HepG2 (cell line): ENCODE measurements at regions not wholly inside any gene's neighbourhood (a gene's known extent, or its start where the extent isn't known, plus 50 kb on each side); places are given as distances from the start of the nearest gene placed in this dataset.

Experiments used
- ATAC-seq: fragments of 200-7000 bp; cut with Tn5 transposase; 3 replicates; pipeline ENCODE4 v1.9.1; 2020; ENCODE audit warnings: mild to moderate bottlenecking, moderate library complexity
- BruUV-seq: library from RNA; stranded (reverse); fragments of 400-500 nt; replicated peaks from 2 replicates; lab custom pipeline; 2021; lab: Mats Ljungman, UMichigan
- CTCF ChIA-PET: fragments of 300-600 bp; formaldehyde crosslinking; extraction: SDS; loops from one replicate; lab custom pipeline; 2021; ENCODE audit warnings: low total read pairs, inconsistent platforms, low intra/inter-chr PET ratio; lab: Yijun Ruan, JAX
- POLR2A ChIA-PET: fragments of 350-600 bp; sonication (Branson Sonifier 250); formaldehyde crosslinking; loops from one replicate; lab custom pipeline; 2020; ENCODE audit warnings: antibody characterized with exemption, inconsistent platforms; lab: Yijun Ruan, JAX
- DNase-seq: peaks from one replicate; pipeline ENCODE4 v3.0.0-alpha.2; 2015; ENCODE audit warnings: low spot score
- FAIRE-seq: peaks from 3 replicates; lab custom pipeline; 2011; peaks lifted over from hg19 to GRCh38; lab: Jason Lieb, UNC
- H2AFZ ChIP-seq: one replicate; pipeline ENCODE4 v1.6.1; 2011; ENCODE audit warnings: low read length, inconsistent platforms
- H3K27ac ChIP-seq: fragments of 300-600 bp; 3 replicates; pipeline ENCODE4 v1.8.0; 2011; ENCODE audit warnings: mixed run types, mild to moderate bottlenecking, mixed read lengths, low read length, inconsistent platforms; ENCODE audit not compliant: insufficient read depth; ENCODE audit errors: extremely low read length
- H3K27me3 ChIP-seq, 2 experiments: fragments of 200-600 bp in 1 of 2; 2 replicates in 1 of 2; 3 replicates in 1 of 2; pipeline versions ENCODE4 v1.6.0 to v1.8.0; 2011; ENCODE audit warnings: low read length in 2 of 2, mild to moderate bottlenecking in 2 of 2, moderate library complexity in 2 of 2, inconsistent platforms in 1 of 2; ENCODE audit not compliant: insufficient read depth in 2 of 2, control insufficient read depth in 1 of 2
- H3K36me3 ChIP-seq, 2 experiments: fragments of 200-600 bp in 1 of 2; replicated peaks in 1 of 2; 2 replicates in 1 of 2; 3 replicates in 1 of 2; pipeline versions ENCODE4 v1.5.1 to v1.8.0; 2011; ENCODE audit warnings: low read length in 2 of 2, inconsistent platforms in 1 of 2; ENCODE audit not compliant: insufficient read depth in 2 of 2, control insufficient read depth in 1 of 2
- H3K4me1 ChIP-seq: 2 replicates; pipeline ENCODE4 v1.5.1; 2012; ENCODE audit warnings: low read length, inconsistent platforms; ENCODE audit not compliant: insufficient read depth
- H3K4me2 ChIP-seq: 2 replicates; pipeline ENCODE4 v1.6.0; 2011; ENCODE audit warnings: low read depth, low read length, inconsistent platforms
- H3K4me3 ChIP-seq, 3 experiments: fragments of 200-600 bp in 1 of 3; sonication (generic), shearing (Covaris generic) in 1 of 3; replicated peaks in 1 of 3; 2 replicates each; pipeline ENCODE4 v1.5.1; 2011 to 2016; ENCODE audit warnings: low read length in 3 of 3, inconsistent platforms in 2 of 3, low read depth in 2 of 3, mild to moderate bottlenecking in 2 of 3, control low read depth in 1 of 3, mixed read lengths in 1 of 3; ENCODE audit not compliant: insufficient read depth in 1 of 3
- H3K79me2 ChIP-seq: one replicate; pipeline ENCODE4 v1.6.1; 2011; ENCODE audit warnings: low read length, inconsistent platforms; ENCODE audit not compliant: insufficient read depth
- H3K9ac ChIP-seq: 2 replicates; pipeline ENCODE4 v1.6.0; 2011; ENCODE audit warnings: mild to moderate bottlenecking, low read depth, low read length, inconsistent platforms; ENCODE audit not compliant: insufficient read depth
- H3K9me3 ChIP-seq: 2 replicates; pipeline ENCODE4 v1.5.1; 2012; ENCODE audit warnings: mild to moderate bottlenecking, low read length
- H4K20me1 ChIP-seq: 2 replicates; pipeline ENCODE4 v1.6.0; 2011; ENCODE audit warnings: inconsistent platforms, mild to moderate bottlenecking, low read length, moderate library complexity; ENCODE audit not compliant: insufficient read depth
- ATF3 ChIP-seq: sonication (generic); formaldehyde crosslinking; IDR thresholded peaks from 2 replicates; pipeline ENCODE4 v1.4.0; 2020; ENCODE audit warnings: missing genetic modification reagents
- ELF3 ChIP-seq: IDR thresholded peaks from 2 replicates; pipeline ENCODE4 v1.6.1; 2016; ENCODE audit warnings: missing genetic modification reagents, missing compliant biosample characterization
- HDAC6 ChIP-seq: fragments of 200-600 bp; sonication (generic); IDR thresholded peaks from 2 replicates; pipeline ENCODE4 v1.7.0; 2017; ENCODE audit warnings: mild to moderate bottlenecking, antibody characterized with exemption, low read length, low read depth
- PITX1 ChIP-seq: sonication (generic); formaldehyde crosslinking; IDR thresholded peaks from 2 replicates; pipeline ENCODE4 v1.5.1; 2020; ENCODE audit warnings: mild to moderate bottlenecking, missing genetic modification reagents
- RNF2 ChIP-seq: fragments of 450-650 bp; conservative IDR thresholded peaks from 2 replicates; pipeline ENCODE4 v1.6.1; 2016; ENCODE audit warnings: low read depth
- RNF219 ChIP-seq: sonication (generic); formaldehyde crosslinking; IDR thresholded peaks from 2 replicates; pipeline ENCODE4 v1.5.0; 2020; ENCODE audit warnings: mild to moderate bottlenecking, missing genetic modification reagents
- TBP ChIP-seq: sonication (generic); formaldehyde crosslinking; IDR thresholded peaks from 2 replicates; pipeline ENCODE4 v1.5.0; 2020; ENCODE audit warnings: missing genetic modification reagents
- ZBTB26 ChIP-seq: IDR thresholded peaks from 2 replicates; pipeline ENCODE4 v1.6.1; 2016; ENCODE audit warnings: missing compliant biosample characterization, missing genetic modification reagents, borderline replicate concordance
- ZNF574 ChIP-seq: sonication (generic); formaldehyde crosslinking; IDR thresholded peaks from 2 replicates; pipeline ENCODE4 v1.4.0; 2020; ENCODE audit warnings: missing genetic modification reagents
- ZNF687 ChIP-seq: sonication (generic); formaldehyde crosslinking; IDR thresholded peaks from 2 replicates; pipeline ENCODE4 v1.5.1; 2020; ENCODE audit warnings: mild to moderate bottlenecking, missing genetic modification reagents, moderate library complexity
- ZNF850 ChIP-seq: sonication (generic); formaldehyde crosslinking; conservative IDR thresholded peaks from 2 replicates; pipeline ENCODE4 v1.9.0; 2021; ENCODE audit warnings: mild to moderate bottlenecking, missing genetic modification reagents
- WGBS: methylation state at CpG from one replicate; pipeline ENCODE4 v1.1.6; 2017; ENCODE audit warnings: low lambda C conversion rate; 5-methylcytosine and 5-hydroxymethylcytosine counted together
- in situ Hi-C: cut with HindIII; loops from 2 replicates; pipeline ENCODE4 v1.10.0; 2017; ENCODE audit warnings: low pct_unique_long_range_greater_than_20kb; ENCODE audit not compliant: extremely low pct_ligation_motif_present
- intact Hi-C: fragments of 100-400 bp; cut with micrococcal nuclease; formaldehyde crosslinking; loops from one replicate; pipeline ENCODE4 v1.10.0; 2022; ENCODE audit not compliant: unreplicated experiment

GRCh38 chr11:126133901-126134300, 71.2 kb upstream of the CDON start:
- no peak overlapping the region for H3K27ac ChIP-seq
- H3K4me2 ChIP-seq, result peak overlapping the region; percentile 58
- no peaks in the 10 kb centered on the region for H3K79me2 ChIP-seq
- DNase-seq (peak; percentile 84), ATAC-seq (peak; percentile 74), FAIRE-seq (no peak)
- 0 out of 5 replicates have a peak, but pooled peaks cover 0 to under 1% of the 10 kb centered on the region in 2 experiments for H3K27me3 ChIP-seq
- no peaks in the 10 kb centered on the region for H4K20me1 ChIP-seq
- in situ Hi-C loops, result no loop called here
- no peaks in the 10 kb centered on the region for H3K36me3 ChIP-seq
- H3K9me3 ChIP-seq, result no peaks in the 10 kb centered on the region
- no peak overlapping the region for H3K9ac ChIP-seq
- ChIA-PET CTCF (no interaction called here), POLR2A (interaction anchor here (1.4 to 2.4 kb wide), 5 partner anchors 14 to 59 kb away, joined by 4 to 10 read pairs (median 5); no protein-coding TSS in a partner anchor)
- no TSS peak for BruUV-seq
- intact Hi-C loops, result no loop called here
- peaks cover 68% of the 10 kb centered on the region for H3K4me1 ChIP-seq
- no peak overlapping the region for H2AFZ ChIP-seq
- peak overlapping the region in 1 of 3 experiments; percentile 21; a peak in 2 of 6 replicates for H3K4me3 ChIP-seq
- WGBS, result 17% methylated on average over 6 of the region's 8 CpGs
- no peak for TF ChIP-seq ATF3
- peak; percentile 34 for TF ChIP-seq ZNF687
- TF ChIP-seq ELF3 (CRISPR knock-in tag), result no peak
- TF ChIP-seq ZNF574 (CRISPR knock-in tag), result no peak
- no peak for TF ChIP-seq ZBTB26 (CRISPR knock-in tag)
- no peak for TF ChIP-seq HDAC6
- TF ChIP-seq PITX1 (CRISPR knock-in tag), result peak; percentile 23; the same call in 1 of the 2 replicates
- no peak for TF ChIP-seq RNF2
- TF ChIP-seq TBP (CRISPR knock-in tag), result no peak
- no peak for TF ChIP-seq ZNF850 (CRISPR knock-in tag)
- no peak for TF ChIP-seq RNF219 (CRISPR knock-in tag)
